Choroid plexus epithelial cell (primary cell): ENCODE measurements at regions not wholly inside any gene's neighbourhood (a gene's known extent, or its start where the extent isn't known, plus 50 kb on each side); places are given as distances from the start of the nearest gene placed in this dataset.

ENCODE experiments used
- DNase-seq: peaks from one replicate; pipeline ENCODE4 v3.0.0-alpha.2; 2010; ENCODE audit warnings: low read depth
- H3K4me3 ChIP-seq: 2 replicates; pipeline ENCODE4 v1.5.1; 2011; ENCODE audit warnings: low read depth, mild to moderate bottlenecking, control low read depth, low read length, moderate library complexity
- TF ChIP-seq, protein P1 (sequence below): conservative IDR thresholded peaks from 2 replicates; pipeline ENCODE4 v1.5.1; 2011; ENCODE audit warnings: low read depth, mild to moderate bottlenecking, control low read depth, inconsistent platforms, low read length, moderate library complexity

DNA sequence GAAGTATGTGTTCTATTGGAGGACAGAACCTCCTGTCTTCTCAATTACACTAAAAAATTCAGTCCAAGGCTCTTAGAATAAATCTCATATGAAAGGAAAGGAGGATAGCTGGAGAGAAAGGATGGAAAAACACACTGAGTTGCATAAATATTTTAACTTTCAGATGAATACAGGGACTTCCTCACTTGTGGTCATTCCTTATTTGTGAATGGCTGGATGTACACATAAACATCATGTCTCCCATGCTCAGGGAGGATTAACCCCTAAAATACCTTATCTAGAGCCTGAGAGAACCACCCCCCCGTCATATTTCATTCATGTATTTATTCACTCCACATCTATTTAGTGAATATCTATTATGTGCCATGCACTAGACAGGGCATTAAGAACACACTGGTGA lies 217.6 kb upstream of the CITED2 start:
- no peak overlapping the region for H3K4me3 ChIP-seq
- TF ChIP-seq, protein P1, sequence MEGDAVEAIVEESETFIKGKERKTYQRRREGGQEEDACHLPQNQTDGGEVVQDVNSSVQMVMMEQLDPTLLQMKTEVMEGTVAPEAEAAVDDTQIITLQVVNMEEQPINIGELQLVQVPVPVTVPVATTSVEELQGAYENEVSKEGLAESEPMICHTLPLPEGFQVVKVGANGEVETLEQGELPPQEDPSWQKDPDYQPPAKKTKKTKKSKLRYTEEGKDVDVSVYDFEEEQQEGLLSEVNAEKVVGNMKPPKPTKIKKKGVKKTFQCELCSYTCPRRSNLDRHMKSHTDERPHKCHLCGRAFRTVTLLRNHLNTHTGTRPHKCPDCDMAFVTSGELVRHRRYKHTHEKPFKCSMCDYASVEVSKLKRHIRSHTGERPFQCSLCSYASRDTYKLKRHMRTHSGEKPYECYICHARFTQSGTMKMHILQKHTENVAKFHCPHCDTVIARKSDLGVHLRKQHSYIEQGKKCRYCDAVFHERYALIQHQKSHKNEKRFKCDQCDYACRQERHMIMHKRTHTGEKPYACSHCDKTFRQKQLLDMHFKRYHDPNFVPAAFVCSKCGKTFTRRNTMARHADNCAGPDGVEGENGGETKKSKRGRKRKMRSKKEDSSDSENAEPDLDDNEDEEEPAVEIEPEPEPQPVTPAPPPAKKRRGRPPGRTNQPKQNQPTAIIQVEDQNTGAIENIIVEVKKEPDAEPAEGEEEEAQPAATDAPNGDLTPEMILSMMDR: no peak
- DNase-seq: no peak

DNA sequence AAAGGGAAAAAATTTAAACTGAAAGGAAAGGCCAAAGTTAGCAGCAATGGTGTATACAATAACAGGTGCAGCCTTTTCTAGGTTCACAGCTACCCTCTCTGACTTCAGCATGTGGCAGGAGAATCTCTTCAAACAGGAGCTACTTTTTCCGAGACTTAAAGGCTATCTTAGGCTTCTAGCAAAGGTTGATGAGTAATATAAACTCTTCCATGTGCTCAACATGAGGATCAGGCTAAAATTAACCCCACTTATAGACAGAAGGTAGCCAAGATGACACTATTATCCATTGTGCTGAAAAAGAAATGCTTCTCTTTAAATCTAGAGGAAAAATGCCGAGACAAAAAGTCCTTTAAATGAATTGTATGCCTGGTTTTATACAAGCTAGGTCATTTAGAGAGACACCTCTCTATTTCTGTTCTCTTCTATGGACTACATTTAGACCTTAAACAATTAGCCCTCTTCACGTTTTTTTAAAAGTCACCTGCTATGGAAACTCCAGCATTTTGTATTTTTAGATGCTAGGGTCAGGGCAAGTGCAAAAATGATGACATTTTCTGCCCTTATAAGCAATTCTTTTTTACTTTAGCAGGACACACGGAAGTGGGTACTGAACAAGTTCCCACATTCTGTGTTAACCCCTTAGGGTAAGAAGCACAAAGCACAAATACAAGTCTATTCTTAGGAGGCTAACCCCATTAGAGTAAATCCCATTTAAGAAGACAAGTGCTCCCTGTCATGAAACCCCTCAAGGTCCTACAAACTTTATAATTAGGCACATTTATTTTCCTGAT lies 216.8 kb upstream of the CITED2 start:
- H3K4me3 ChIP-seq: no peak overlapping the region
- TF ChIP-seq, protein P1: no peak
- no peak for DNase-seq

GRCh38 chr6:139590206-139590605 lies 215.8 kb upstream of the CITED2 start:
- TF ChIP-seq, protein P1: no peak
- H3K4me3 ChIP-seq: no peak overlapping the region
- DNase-seq: no peak

DNA sequence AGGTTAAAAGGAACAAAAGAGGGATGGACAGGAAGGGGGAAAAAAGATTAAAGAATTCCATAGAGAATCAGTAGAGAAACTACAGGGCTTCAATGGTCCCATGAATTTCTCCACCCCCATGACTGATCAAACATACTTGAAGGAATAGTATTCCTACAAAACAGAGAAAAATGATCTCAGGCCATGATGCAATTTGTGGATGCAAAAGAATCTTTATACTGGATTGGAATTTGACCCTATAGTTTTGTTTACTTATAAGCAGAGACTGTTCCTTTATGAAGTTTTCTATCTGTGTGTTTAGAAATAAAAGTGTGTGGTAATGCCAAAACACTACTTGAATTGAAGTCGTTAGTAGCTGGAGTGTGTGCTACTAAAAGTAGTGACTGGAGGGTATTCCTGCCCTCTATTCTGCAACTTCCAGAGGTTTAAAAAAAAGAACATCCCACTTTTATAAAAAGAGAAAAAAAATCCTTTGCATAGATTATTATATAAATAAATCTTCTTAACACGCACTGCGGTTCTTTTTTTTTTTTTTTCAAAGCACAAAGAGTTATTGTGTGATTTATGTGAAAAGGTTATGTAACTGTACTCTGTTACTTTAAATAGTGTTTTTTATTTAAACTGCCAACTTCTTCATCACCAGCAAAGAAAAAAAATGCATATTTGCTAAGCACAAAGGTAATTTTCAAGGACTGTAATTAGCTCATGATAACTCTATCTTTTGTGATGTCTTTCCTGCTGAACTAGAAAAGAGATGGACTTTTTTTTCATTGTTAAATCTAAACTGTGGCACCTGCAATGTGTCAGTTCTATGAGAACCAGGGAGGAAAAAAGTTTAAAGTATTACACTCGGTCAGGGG lies 214.5 kb upstream of the CITED2 start:
- TF ChIP-seq, protein P1: no peak
- DNase-seq: peak; percentile 84
- H3K4me3 ChIP-seq: no peak overlapping the region

DNA sequence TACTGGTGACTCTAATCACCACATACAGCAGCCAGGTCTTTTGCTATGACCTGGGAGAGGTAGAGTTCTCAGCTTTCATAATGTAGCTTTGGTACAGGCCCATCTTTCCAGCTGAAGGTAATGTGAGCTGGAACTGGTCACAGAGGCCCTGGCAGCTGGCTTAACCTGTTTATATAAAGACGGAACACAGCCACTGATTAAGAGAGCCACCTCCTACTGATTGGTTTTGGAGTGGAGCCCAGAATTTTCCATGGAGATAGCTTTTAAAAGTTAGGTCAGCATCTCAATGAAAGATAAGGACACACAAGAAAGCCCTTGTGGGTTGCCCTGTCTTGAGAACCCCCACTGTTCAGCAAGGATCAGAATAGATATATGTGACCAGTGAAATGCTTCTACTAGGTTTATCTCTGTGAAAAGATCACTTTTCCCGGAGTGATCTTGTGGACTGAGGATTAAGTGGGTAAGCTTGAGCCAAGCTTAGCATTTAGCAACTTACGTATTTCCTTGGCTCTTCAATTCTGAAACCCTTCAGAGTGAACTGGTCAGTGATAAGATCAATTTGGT lies 213.7 kb upstream of the CITED2 start:
- TF ChIP-seq, protein P1: no peak
- no peak overlapping the region for H3K4me3 ChIP-seq
- peak; percentile 74 for DNase-seq

- no peak overlapping the region for H3K4me3 ChIP-seq
- peak; percentile 97 for DNase-seq
- TF ChIP-seq, protein P1: no peak
Measured at GRCh38 chr6:139587469-139587868, 213.0 kb upstream of the CITED2 start.
